HEK293 (cell line): ENCODE measurements at regions not wholly inside any gene's neighbourhood (a gene's known extent, or its start where the extent isn't known, plus 50 kb on each side); places are given as distances from the start of the nearest gene placed in this dataset.

ENCODE experiments used
- CTCF ChIP-seq: fragments of 450-650 bp; formaldehyde crosslinking; IDR thresholded peaks from 2 replicates; pipeline ENCODE4 v1.5.1; 2016; ENCODE audit warnings: missing biosample characterization, missing genetic modification characterization
- YY1 ChIP-seq: fragments of 450-650 bp; formaldehyde crosslinking; IDR thresholded peaks from 2 replicates; pipeline ENCODE4 v1.5.1; 2018; ENCODE audit warnings: missing biosample characterization, missing genetic modification characterization
- YY2 ChIP-seq: fragments of 450-650 bp; formaldehyde crosslinking; IDR thresholded peaks from 2 replicates; pipeline ENCODE4 v1.5.1; 2016; ENCODE audit warnings: missing biosample characterization, missing genetic modification characterization
- ZBTB11 ChIP-seq: fragments of 450-650 bp; formaldehyde crosslinking; conservative IDR thresholded peaks from 2 replicates; pipeline ENCODE4 v1.5.1; 2016; ENCODE audit warnings: low read depth, missing biosample characterization, missing genetic modification characterization
- ZBTB17 ChIP-seq: fragments of 450-650 bp; formaldehyde crosslinking; IDR thresholded peaks from 2 replicates; pipeline ENCODE4 v1.5.1; 2016; ENCODE audit warnings: missing biosample characterization, missing genetic modification characterization
- ZFP41 ChIP-seq: fragments of 450-650 bp; formaldehyde crosslinking; IDR thresholded peaks from 2 replicates; pipeline ENCODE4 v1.5.1; 2016; ENCODE audit warnings: missing biosample characterization, missing genetic modification characterization, borderline replicate concordance
- ZNF23 ChIP-seq: fragments of 450-650 bp; formaldehyde crosslinking; IDR thresholded peaks from 2 replicates; pipeline ENCODE4 v1.5.1; 2016; ENCODE audit warnings: missing biosample characterization, missing genetic modification characterization, borderline replicate concordance

- TF ChIP-seq ZBTB11 (tag by site-specific recombination): no peak
- TF ChIP-seq CTCF (tag by site-specific recombination): no peak
- no peak for TF ChIP-seq ZFP41 (tag by site-specific recombination)
- no peak for TF ChIP-seq ZBTB17 (tag by site-specific recombination)
- TF ChIP-seq YY2 (tag by site-specific recombination): no peak
- TF ChIP-seq YY1: no peak
- TF ChIP-seq ZNF23: no peak
Observed at GRCh38 chr15:69629631-69630161, 177.1 kb downstream of the RPLP1 start.
